Thyroid gland (tissue), 4 donors: ENCODE measurements at regions not wholly inside any gene's neighbourhood (a gene's known extent, or its start where the extent isn't known, plus 50 kb on each side); places are given as distances from the start of the nearest gene placed in this dataset.
"Not testable (repeated sequence)": the region's sequence is repeated elsewhere in the genome, so short reads cannot be mapped to it uniquely, and the experiment has no call there.

Source experiments
- POLR2A ChIP-seq, 2 donors: fragments of 450-650 bp; IDR thresholded peaks; one replicate each; pipeline ENCODE4 v1.6.1; 2017; ENCODE audit warnings: antibody characterized with exemption in 2 of 2, mild to moderate bottlenecking in 2 of 2, moderate library complexity in 1 of 2
- TF ChIP-seq, protein P1 (sequence below), 6 experiments: fragments of 200-600 bp in 3 of 6; fragments of 450-650 bp in 3 of 6; sonication (generic) in 3 of 6; IDR thresholded peaks; one replicate each; pipeline ENCODE4 v1.5.1; 2016 to 2019; ENCODE audit warnings: antibody characterized with exemption in 6 of 6, mild to moderate bottlenecking in 2 of 6, inconsistent platforms in 1 of 6, moderate library complexity in 1 of 6

DNA sequence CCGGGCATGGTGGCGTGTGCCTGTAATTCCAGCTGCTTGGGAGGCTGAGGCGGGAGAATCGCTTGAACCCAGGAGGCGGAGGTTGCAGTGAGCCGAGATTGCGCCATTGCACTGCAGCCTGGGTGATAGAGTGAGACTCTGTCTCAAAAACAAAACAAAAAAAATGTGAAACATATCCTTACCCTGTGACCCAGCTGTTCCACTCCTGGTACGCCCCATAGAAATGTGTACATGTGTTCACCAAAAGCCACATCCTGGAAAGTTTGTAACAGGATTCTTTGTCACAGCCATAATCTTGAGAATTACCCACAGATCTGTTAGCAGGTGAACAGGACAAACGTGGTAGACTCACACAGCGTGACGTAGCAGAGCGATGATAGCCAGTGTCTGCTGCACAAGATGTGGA lies 71.2 kb upstream of the RFLNA start:
- TF ChIP-seq, protein P1, sequence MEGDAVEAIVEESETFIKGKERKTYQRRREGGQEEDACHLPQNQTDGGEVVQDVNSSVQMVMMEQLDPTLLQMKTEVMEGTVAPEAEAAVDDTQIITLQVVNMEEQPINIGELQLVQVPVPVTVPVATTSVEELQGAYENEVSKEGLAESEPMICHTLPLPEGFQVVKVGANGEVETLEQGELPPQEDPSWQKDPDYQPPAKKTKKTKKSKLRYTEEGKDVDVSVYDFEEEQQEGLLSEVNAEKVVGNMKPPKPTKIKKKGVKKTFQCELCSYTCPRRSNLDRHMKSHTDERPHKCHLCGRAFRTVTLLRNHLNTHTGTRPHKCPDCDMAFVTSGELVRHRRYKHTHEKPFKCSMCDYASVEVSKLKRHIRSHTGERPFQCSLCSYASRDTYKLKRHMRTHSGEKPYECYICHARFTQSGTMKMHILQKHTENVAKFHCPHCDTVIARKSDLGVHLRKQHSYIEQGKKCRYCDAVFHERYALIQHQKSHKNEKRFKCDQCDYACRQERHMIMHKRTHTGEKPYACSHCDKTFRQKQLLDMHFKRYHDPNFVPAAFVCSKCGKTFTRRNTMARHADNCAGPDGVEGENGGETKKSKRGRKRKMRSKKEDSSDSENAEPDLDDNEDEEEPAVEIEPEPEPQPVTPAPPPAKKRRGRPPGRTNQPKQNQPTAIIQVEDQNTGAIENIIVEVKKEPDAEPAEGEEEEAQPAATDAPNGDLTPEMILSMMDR (IDR thresholded peaks at IDR 0.05): not testable (repeated sequence)
- not testable (repeated sequence) for TF ChIP-seq POLR2A (IDR thresholded peaks at IDR 0.05)
